ENCODE measurements at regions not wholly inside any gene's neighbourhood (a gene's known extent, or its start where the extent isn't known, plus 50 kb on each side); places are given as distances from the start of the nearest gene placed in this dataset.

DNA sequence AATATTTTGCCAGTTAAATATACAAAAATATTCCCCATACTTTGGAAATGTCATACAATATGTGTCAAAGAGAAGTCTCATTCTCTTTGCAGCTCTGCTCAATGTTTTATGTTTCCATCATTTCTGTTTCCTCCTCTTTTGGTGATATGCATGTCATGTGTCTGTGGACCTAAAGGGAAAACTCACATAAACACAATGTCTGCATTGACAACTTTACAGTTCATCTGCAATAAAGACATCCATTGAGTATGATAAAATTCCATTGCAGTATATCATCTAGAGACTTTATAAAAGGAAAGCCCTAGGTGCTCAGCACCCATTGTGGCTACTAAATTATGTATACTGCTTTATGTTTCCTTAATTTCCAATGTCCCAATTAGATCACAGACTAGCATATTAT, 461.3 kb upstream of the FAT3 start:
- TF ChIP-seq, protein P1, sequence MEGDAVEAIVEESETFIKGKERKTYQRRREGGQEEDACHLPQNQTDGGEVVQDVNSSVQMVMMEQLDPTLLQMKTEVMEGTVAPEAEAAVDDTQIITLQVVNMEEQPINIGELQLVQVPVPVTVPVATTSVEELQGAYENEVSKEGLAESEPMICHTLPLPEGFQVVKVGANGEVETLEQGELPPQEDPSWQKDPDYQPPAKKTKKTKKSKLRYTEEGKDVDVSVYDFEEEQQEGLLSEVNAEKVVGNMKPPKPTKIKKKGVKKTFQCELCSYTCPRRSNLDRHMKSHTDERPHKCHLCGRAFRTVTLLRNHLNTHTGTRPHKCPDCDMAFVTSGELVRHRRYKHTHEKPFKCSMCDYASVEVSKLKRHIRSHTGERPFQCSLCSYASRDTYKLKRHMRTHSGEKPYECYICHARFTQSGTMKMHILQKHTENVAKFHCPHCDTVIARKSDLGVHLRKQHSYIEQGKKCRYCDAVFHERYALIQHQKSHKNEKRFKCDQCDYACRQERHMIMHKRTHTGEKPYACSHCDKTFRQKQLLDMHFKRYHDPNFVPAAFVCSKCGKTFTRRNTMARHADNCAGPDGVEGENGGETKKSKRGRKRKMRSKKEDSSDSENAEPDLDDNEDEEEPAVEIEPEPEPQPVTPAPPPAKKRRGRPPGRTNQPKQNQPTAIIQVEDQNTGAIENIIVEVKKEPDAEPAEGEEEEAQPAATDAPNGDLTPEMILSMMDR (conservative IDR thresholded peaks at IDR 0.05; ENCODE audit: low read depth, low read length) = no peak
- TF ChIP-seq POLR2A (IDR thresholded peaks at IDR 0.05; ENCODE audit: low read depth, low read length) (no peak), RCOR1 (IDR thresholded peaks at IDR 0.05; ENCODE audit: insufficient replicate concordance, low read length) (no peak), RFX5 (IDR thresholded peaks at IDR 0.05; ENCODE audit: low read depth, low read length) (no peak), FOS (IDR thresholded peaks at IDR 0.05; ENCODE audit: low read depth, low read length) (no peak), USF2 (IDR thresholded peaks at IDR 0.05; ENCODE audit: low read depth, low read length) (no peak), CEBPB (IDR thresholded peaks at IDR 0.05; ENCODE audit: low read depth, low read length) (no peak), MXI1 (IDR thresholded peaks at IDR 0.05; ENCODE audit: borderline replicate concordance, low read depth, low read length) (no peak), RAD21 (IDR thresholded peaks at IDR 0.05; ENCODE audit: low read length) (no peak), MAZ (IDR thresholded peaks at IDR 0.05; ENCODE audit: borderline replicate concordance, low read depth, low read length) (no peak), SMC3 (IDR thresholded peaks at IDR 0.05; ENCODE audit: low read depth, low read length) (no peak), CHD1 (IDR thresholded peaks at IDR 0.05; ENCODE audit: low read depth, low read length) (no peak)
- TF ChIP-seq, protein P2, sequence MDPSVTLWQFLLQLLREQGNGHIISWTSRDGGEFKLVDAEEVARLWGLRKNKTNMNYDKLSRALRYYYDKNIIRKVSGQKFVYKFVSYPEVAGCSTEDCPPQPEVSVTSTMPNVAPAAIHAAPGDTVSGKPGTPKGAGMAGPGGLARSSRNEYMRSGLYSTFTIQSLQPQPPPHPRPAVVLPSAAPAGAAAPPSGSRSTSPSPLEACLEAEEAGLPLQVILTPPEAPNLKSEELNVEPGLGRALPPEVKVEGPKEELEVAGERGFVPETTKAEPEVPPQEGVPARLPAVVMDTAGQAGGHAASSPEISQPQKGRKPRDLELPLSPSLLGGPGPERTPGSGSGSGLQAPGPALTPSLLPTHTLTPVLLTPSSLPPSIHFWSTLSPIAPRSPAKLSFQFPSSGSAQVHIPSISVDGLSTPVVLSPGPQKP (IDR thresholded peaks at IDR 0.05; ENCODE audit: borderline replicate concordance, low read depth, low read length) = no peak

Measured in IMR-90 (cell line).